IMR-90 (cell line): ENCODE measurements at regions not wholly inside any gene's neighbourhood (a gene's known extent, or its start where the extent isn't known, plus 50 kb on each side); places are given as distances from the start of the nearest gene placed in this dataset.

Experiments used
- ATAC-seq: fragments of 200-7000 bp; cut with Tn5 transposase; 2 replicates; pipeline ENCODE4 v1.9.1; 2020; ENCODE audit warnings: low read depth, mild to moderate bottlenecking, moderate library complexity
- BruUV-seq: library from RNA; stranded (reverse); fragments of 400-500 nt; replicated peaks from 2 replicates; lab custom pipeline; 2021; lab: Mats Ljungman, UMichigan
- CTCF ChIA-PET: fragments of 300-600 bp; formaldehyde crosslinking; extraction: SDS; loops from one replicate; lab custom pipeline; 2021; ENCODE audit warnings: antibody characterized with exemption; lab: Yijun Ruan, JAX
- POLR2A ChIA-PET: fragments of 300-600 bp; sonication (Branson Sonifier 250); formaldehyde crosslinking; loops from one replicate; lab custom pipeline; 2022; ENCODE audit warnings: antibody characterized with exemption; ENCODE audit not compliant: unreplicated experiment; lab: Charles Lee
- DNase-seq: peaks from one replicate; pipeline ENCODE4 v3.0.0; 2013
- H2AFZ ChIP-seq: replicated peaks from 2 replicates; pipeline ENCODE3; 2013; ENCODE audit warnings: low read length, mild to moderate bottlenecking; ENCODE audit not compliant: poor library complexity
- H2AK5ac ChIP-seq: 2 replicates; pipeline ENCODE4 v1.6.1; 2013; ENCODE audit warnings: low read depth, low read length, inconsistent platforms
- H2AK9ac ChIP-seq: replicated peaks from 2 replicates; pipeline ENCODE3; 2013; ENCODE audit warnings: mild to moderate bottlenecking, low read depth, low read length, moderate library complexity; ENCODE audit not compliant: poor library complexity
- H2BK120ac ChIP-seq: 2 replicates; pipeline ENCODE4 v1.6.1; 2013; ENCODE audit warnings: low read depth, low read length, inconsistent platforms
- H2BK15ac ChIP-seq: 3 replicates; pipeline ENCODE4 v1.6.1; 2013; ENCODE audit warnings: low read depth, low read length, inconsistent platforms
- H2BK20ac ChIP-seq: 2 replicates; pipeline ENCODE4 v1.6.1; 2013; ENCODE audit warnings: low read depth, mild to moderate bottlenecking, inconsistent platforms, low read length, moderate library complexity
- H2BK5ac ChIP-seq: 2 replicates; pipeline ENCODE4 v1.6.1; 2013; ENCODE audit warnings: mild to moderate bottlenecking, low read depth, low read length, inconsistent platforms; ENCODE audit not compliant: poor library complexity, severe bottlenecking
- H3K14ac ChIP-seq: replicated peaks from 2 replicates; pipeline ENCODE4 v1.6.1; 2013; ENCODE audit warnings: low read depth, low read length, inconsistent platforms
- H3K18ac ChIP-seq: 2 replicates; pipeline ENCODE4 v1.6.1; 2013; ENCODE audit warnings: low read depth, low read length, control low read depth
- H3K23ac ChIP-seq: 2 replicates; pipeline ENCODE4 v1.6.1; 2013; ENCODE audit warnings: low read depth, low read length, inconsistent platforms
- H3K27ac ChIP-seq: 2 replicates; pipeline ENCODE4 v1.5.1; 2013; ENCODE audit warnings: mild to moderate bottlenecking, control low read depth, low read length; ENCODE audit not compliant: insufficient read depth
- H3K27me3 ChIP-seq: 2 replicates; pipeline ENCODE4 v1.6.1; 2013; ENCODE audit warnings: low read length; ENCODE audit not compliant: control insufficient read depth, insufficient read depth
- H3K36me3 ChIP-seq: 2 replicates; pipeline ENCODE4 v1.6.1; 2013; ENCODE audit warnings: low read length, mixed read lengths; ENCODE audit not compliant: control insufficient read depth, insufficient read depth
- H3K4ac ChIP-seq: 2 replicates; pipeline ENCODE4 v1.6.1; 2013; ENCODE audit warnings: low read depth, low read length, inconsistent platforms
- H3K4me1 ChIP-seq: 2 replicates; pipeline ENCODE4 v1.6.1; 2013; ENCODE audit warnings: low read length, mixed read lengths; ENCODE audit not compliant: control insufficient read depth, insufficient read depth
- H3K4me2 ChIP-seq: 2 replicates; pipeline ENCODE4 v1.6.1; 2013; ENCODE audit warnings: low read depth, mild to moderate bottlenecking, control low read depth, low read length, moderate library complexity
- H3K4me3 ChIP-seq: 2 replicates; pipeline ENCODE4 v1.5.1; 2013; ENCODE audit warnings: low read depth, mild to moderate bottlenecking, control low read depth, low read length, moderate library complexity; ENCODE audit not compliant: insufficient read depth
- H3K56ac ChIP-seq: 2 replicates; pipeline ENCODE4 v1.6.1; 2013; ENCODE audit warnings: low read length, inconsistent platforms; ENCODE audit not compliant: insufficient read depth; ENCODE audit errors: extremely low read depth
- H3K79me1 ChIP-seq, 2 experiments: 2 replicates each; pipeline ENCODE4 v1.6.1; 2013; ENCODE audit warnings: low read length in 2 of 2, inconsistent platforms in 1 of 2, low read depth in 1 of 2
- H3K9ac ChIP-seq: 2 replicates; pipeline ENCODE4 v1.6.1; 2013; ENCODE audit warnings: low read depth, low read length, control low read depth
- H3K9me1 ChIP-seq: 2 replicates; pipeline ENCODE4 v1.6.1; 2013; ENCODE audit warnings: low read length, inconsistent platforms; ENCODE audit not compliant: insufficient read depth
- H3K9me3 ChIP-seq: 2 replicates; pipeline ENCODE4 v1.6.1; 2013; ENCODE audit warnings: low read length; ENCODE audit not compliant: control insufficient read depth, insufficient read depth
- H4K20me1 ChIP-seq: 2 replicates; pipeline ENCODE4 v1.6.1; 2013; ENCODE audit warnings: low read length, inconsistent platforms; ENCODE audit not compliant: insufficient read depth
- H4K5ac ChIP-seq: 2 replicates; pipeline ENCODE4 v1.6.1; 2013; ENCODE audit warnings: mild to moderate bottlenecking, low read depth, low read length, control low read depth
- H4K8ac ChIP-seq, 2 experiments: 2 replicates each; pipeline ENCODE4 v1.6.1; 2013; ENCODE audit warnings: low read depth in 2 of 2, low read length in 2 of 2, control low read depth in 1 of 2, inconsistent platforms in 1 of 2
- H4K91ac ChIP-seq: 2 replicates; pipeline ENCODE4 v1.6.1; 2013; ENCODE audit warnings: low read depth, low read length, inconsistent platforms; ENCODE audit not compliant: insufficient read depth
- BHLHE40 ChIP-seq: fragments of 150-350 bp; IDR thresholded peaks from 2 replicates; pipeline ENCODE4 v1.6.1; 2016; ENCODE audit warnings: mild to moderate bottlenecking, low read depth, low read length
- CEBPB ChIP-seq: IDR thresholded peaks from 2 replicates; pipeline ENCODE4 v1.6.1; 2012; ENCODE audit warnings: low read depth, low read length, improper control_type of control experiment
- CHD1 ChIP-seq: IDR thresholded peaks from 2 replicates; pipeline ENCODE4 v1.6.1; 2012; ENCODE audit warnings: low read depth, low read length, improper control_type of control experiment
- ELK1 ChIP-seq: fragments of 150-350 bp; IDR thresholded peaks from 2 replicates; pipeline ENCODE4 v1.6.1; 2016; ENCODE audit warnings: low read depth, mild to moderate bottlenecking, low read length, moderate library complexity, borderline replicate concordance
- FOS ChIP-seq: fragments of 150-350 bp; IDR thresholded peaks from 2 replicates; pipeline ENCODE4 v1.6.1; 2016; ENCODE audit warnings: low read depth, low read length
- MAFK ChIP-seq: IDR thresholded peaks from 2 replicates; pipeline ENCODE4 v1.6.1; 2012; ENCODE audit warnings: low read depth, low read length, improper control_type of control experiment
- MAZ ChIP-seq: IDR thresholded peaks from 2 replicates; pipeline ENCODE4 v1.6.1; 2012; ENCODE audit warnings: low read depth, mild to moderate bottlenecking, low read length, improper control_type of control experiment, moderate library complexity, borderline replicate concordance
- MXI1 ChIP-seq: IDR thresholded peaks from 2 replicates; pipeline ENCODE4 v1.6.1; 2012; ENCODE audit warnings: low read depth, mild to moderate bottlenecking, low read length, moderate library complexity, borderline replicate concordance
- NFE2L2 ChIP-seq: fragments of 150-350 bp; IDR thresholded peaks from 2 replicates; pipeline ENCODE4 v1.6.1; 2016; ENCODE audit warnings: low read depth, mild to moderate bottlenecking, low read length
- POLR2A ChIP-seq: IDR thresholded peaks from 2 replicates; pipeline ENCODE4 v1.6.1; 2012; ENCODE audit warnings: mild to moderate bottlenecking, low read depth, low read length
- RAD21 ChIP-seq: IDR thresholded peaks from 2 replicates; pipeline ENCODE4 v1.6.1; 2012; ENCODE audit warnings: low read length, improper control_type of control experiment
- RCOR1 ChIP-seq: IDR thresholded peaks from 2 replicates; pipeline ENCODE4 v1.6.1; 2012; ENCODE audit warnings: mild to moderate bottlenecking, low read length, improper control_type of control experiment; ENCODE audit not compliant: insufficient replicate concordance
- RFX5 ChIP-seq: IDR thresholded peaks from 2 replicates; pipeline ENCODE4 v1.8.0; 2012; ENCODE audit warnings: low read depth, mild to moderate bottlenecking, low read length, moderate library complexity
- SMC3 ChIP-seq: fragments of 150-350 bp; IDR thresholded peaks from 2 replicates; pipeline ENCODE4 v1.6.1; 2016; ENCODE audit warnings: low read depth, mild to moderate bottlenecking, antibody characterized with exemption, low read length, moderate library complexity
- WGBS, 2 experiments: methylation state at CpG; one replicate each; pipeline versions ENCODE4 v1.1.5 to v1.1.7; 2013; ENCODE audit warnings: missing lambda C conversion rate in 2 of 2; ENCODE audit not compliant: insufficient read length in 1 of 2; ENCODE audit errors: extremely low coverage in 2 of 2; 5-methylcytosine and 5-hydroxymethylcytosine counted together
- dilution Hi-C: fragments of 300-500 bp; cut with HindIII; formaldehyde crosslinking; loops from one replicate; pipeline ENCODE4 v1.14.3; 2018; ENCODE audit warnings: low sequenced_read_pairs; ENCODE audit not compliant: unreplicated experiment
- in situ Hi-C: fragments of 300-500 bp; cut with MboI; formaldehyde crosslinking; loops from 3 replicates; pipeline ENCODE4 v1.14.3; 2019; ENCODE audit warnings: low sequenced_read_pairs, inconsistent platforms, mixed read lengths
- intact Hi-C: fragments of 100-400 bp; cut with micrococcal nuclease; formaldehyde crosslinking; loops from 2 replicates; pipeline ENCODE4 v1.10.0; 2022
- TF ChIP-seq, protein P1 (sequence below): conservative IDR thresholded peaks from 2 replicates; pipeline ENCODE4 v1.5.1; 2012; ENCODE audit warnings: mild to moderate bottlenecking, low read depth, low read length, improper control_type of control experiment
- TF ChIP-seq, protein P2 (sequence below): fragments of 150-350 bp; IDR thresholded peaks from 2 replicates; pipeline ENCODE4 v1.6.1; 2017; ENCODE audit warnings: mild to moderate bottlenecking, antibody characterized with exemption, low read length, low read depth

- ATAC-seq (no peak), DNase-seq (no peak)
- H3K23ac ChIP-seq: no peak overlapping the region
- no TSS peak for BruUV-seq
- H3K4me2 ChIP-seq: no peak overlapping the region
- no peak overlapping the region for H2AK9ac ChIP-seq
- no peak overlapping the region for H3K27ac ChIP-seq
- POLR2A ChIA-PET: no interaction called here
- H3K14ac ChIP-seq: no peak overlapping the region
- no peak overlapping the region for H3K4ac ChIP-seq
- TF ChIP-seq BHLHE40: no peak
- TF ChIP-seq MAFK: no peak
- TF ChIP-seq RAD21: no peak
- TF ChIP-seq CHD1: no peak
- TF ChIP-seq, protein P1, sequence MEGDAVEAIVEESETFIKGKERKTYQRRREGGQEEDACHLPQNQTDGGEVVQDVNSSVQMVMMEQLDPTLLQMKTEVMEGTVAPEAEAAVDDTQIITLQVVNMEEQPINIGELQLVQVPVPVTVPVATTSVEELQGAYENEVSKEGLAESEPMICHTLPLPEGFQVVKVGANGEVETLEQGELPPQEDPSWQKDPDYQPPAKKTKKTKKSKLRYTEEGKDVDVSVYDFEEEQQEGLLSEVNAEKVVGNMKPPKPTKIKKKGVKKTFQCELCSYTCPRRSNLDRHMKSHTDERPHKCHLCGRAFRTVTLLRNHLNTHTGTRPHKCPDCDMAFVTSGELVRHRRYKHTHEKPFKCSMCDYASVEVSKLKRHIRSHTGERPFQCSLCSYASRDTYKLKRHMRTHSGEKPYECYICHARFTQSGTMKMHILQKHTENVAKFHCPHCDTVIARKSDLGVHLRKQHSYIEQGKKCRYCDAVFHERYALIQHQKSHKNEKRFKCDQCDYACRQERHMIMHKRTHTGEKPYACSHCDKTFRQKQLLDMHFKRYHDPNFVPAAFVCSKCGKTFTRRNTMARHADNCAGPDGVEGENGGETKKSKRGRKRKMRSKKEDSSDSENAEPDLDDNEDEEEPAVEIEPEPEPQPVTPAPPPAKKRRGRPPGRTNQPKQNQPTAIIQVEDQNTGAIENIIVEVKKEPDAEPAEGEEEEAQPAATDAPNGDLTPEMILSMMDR: no peak
- no peak for TF ChIP-seq RFX5
- TF ChIP-seq POLR2A: no peak
- TF ChIP-seq NFE2L2: no peak
- no peak for TF ChIP-seq MAZ
- TF ChIP-seq MXI1: no peak
- no peak for TF ChIP-seq SMC3
- no peak for TF ChIP-seq RCOR1
- TF ChIP-seq ELK1: no peak
- TF ChIP-seq, protein P2, sequence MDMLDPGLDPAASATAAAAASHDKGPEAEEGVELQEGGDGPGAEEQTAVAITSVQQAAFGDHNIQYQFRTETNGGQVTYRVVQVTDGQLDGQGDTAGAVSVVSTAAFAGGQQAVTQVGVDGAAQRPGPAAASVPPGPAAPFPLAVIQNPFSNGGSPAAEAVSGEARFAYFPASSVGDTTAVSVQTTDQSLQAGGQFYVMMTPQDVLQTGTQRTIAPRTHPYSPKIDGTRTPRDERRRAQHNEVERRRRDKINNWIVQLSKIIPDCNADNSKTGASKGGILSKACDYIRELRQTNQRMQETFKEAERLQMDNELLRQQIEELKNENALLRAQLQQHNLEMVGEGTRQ: no peak
- TF ChIP-seq FOS: no peak
- TF ChIP-seq CEBPB: no peak
- H3K27me3 ChIP-seq: peaks cover 40% of the 10 kb centered on the region
- H2BK5ac ChIP-seq: no peak overlapping the region
- H3K4me3 ChIP-seq: no peak overlapping the region
- no peaks in the 10 kb centered on the region for H3K79me1 ChIP-seq
- no peak overlapping the region for H2BK15ac ChIP-seq
- CTCF ChIA-PET: no interaction called here
- no peaks in the 10 kb centered on the region for H3K9me1 ChIP-seq
- H4K8ac ChIP-seq: no peak overlapping the region
- H2AFZ ChIP-seq: no peak overlapping the region
- dilution Hi-C loops (no loop called here), in situ Hi-C loops (no loop called here), intact Hi-C loops (no loop called here)
- H4K91ac ChIP-seq: no peak overlapping the region
- no peak overlapping the region for H2BK20ac ChIP-seq
- no peak overlapping the region for H2AK5ac ChIP-seq
- no peaks in the 10 kb centered on the region for H4K20me1 ChIP-seq
- no peak overlapping the region for H4K5ac ChIP-seq
- peaks cover 6% of the 10 kb centered on the region; the same call in 1 of the 2 replicates for H3K4me1 ChIP-seq
- H2BK120ac ChIP-seq: no peak overlapping the region
- H3K36me3 ChIP-seq: no peaks in the 10 kb centered on the region
- H3K9me3 ChIP-seq: no peaks in the 10 kb centered on the region
- no peak overlapping the region for H3K9ac ChIP-seq
- no peak overlapping the region for H3K56ac ChIP-seq
- no peak overlapping the region for H3K18ac ChIP-seq
- 80% methylated on average over 1 of the region's 7 CpGs; no CpG with 5 or more reads in 1 of the 2 experiments for WGBS, 2 experiments
Observed at GRCh38 chr10:29923416-29923965, 135.9 kb downstream of the JCAD start.
